RWPE1 (cell line): ENCODE measurements at regions not wholly inside any gene's neighbourhood (a gene's known extent, or its start where the extent isn't known, plus 50 kb on each side); places are given as distances from the start of the nearest gene placed in this dataset.
A peak's percentile ranks its signal among the peaks of the same experiment; 100 is the strongest.

Experiments
- CTCF ChIA-PET: fragments of 350-600 bp; sonication (Branson Sonifier 250); formaldehyde crosslinking; extraction: SDS; loops from one replicate; lab custom pipeline; 2021; lab: Yijun Ruan, JAX
- POLR2A ChIA-PET: fragments of 400-600 bp; formaldehyde crosslinking; extraction: SDS; loops from one replicate; lab custom pipeline; 2020; ENCODE audit warnings: antibody characterized with exemption; ENCODE audit not compliant: low non-redundant PET; lab: Yijun Ruan, JAX
- DNase-seq: peaks from one replicate; pipeline ENCODE4 v3.0.0; 2012; ENCODE audit warnings: low spot score
- H3K27ac ChIP-seq: fragments of 450-650 bp; 2 replicates; pipeline ENCODE4 v1.5.1; 2017
- TF ChIP-seq, protein P1 (sequence below): fragments of 450-650 bp; conservative IDR thresholded peaks from 2 replicates; pipeline ENCODE4 v1.5.1; 2017; ENCODE audit warnings: low read depth, mild to moderate bottlenecking

DNA sequence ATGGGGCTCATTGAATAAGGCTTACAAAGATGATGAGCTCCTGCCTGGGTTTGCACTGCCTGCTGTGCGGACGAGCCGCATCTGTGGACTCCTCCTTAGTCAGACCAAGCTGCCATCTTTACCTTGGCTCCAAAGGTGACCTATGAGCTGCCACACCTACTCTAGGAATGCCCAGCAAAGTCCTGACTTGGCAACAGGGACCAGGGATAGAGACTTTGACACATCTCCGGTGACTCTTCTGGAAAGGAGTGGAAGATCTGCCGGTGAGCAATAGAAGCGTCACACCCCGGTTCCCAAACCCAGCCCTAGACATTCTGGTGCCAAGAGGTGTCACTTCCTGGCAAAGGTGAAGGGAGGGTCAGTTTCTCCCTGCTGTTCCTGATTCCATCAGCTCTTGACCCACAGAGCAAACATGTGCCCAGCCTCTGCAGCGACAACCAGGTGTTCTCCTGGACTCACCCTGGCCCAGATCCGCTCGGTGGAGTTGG is 50.2 kb upstream of the GTF3A start:
- ChIA-PET CTCF (interaction anchor here (0.6 to 3.3 kb wide), 4 partner anchors 12 to 998 kb away, joined by 3 to 16 read pairs (median 10); no protein-coding TSS in a partner anchor), POLR2A (no interaction called here)
- DNase-seq, result peak; percentile 10
- TF ChIP-seq, protein P1, sequence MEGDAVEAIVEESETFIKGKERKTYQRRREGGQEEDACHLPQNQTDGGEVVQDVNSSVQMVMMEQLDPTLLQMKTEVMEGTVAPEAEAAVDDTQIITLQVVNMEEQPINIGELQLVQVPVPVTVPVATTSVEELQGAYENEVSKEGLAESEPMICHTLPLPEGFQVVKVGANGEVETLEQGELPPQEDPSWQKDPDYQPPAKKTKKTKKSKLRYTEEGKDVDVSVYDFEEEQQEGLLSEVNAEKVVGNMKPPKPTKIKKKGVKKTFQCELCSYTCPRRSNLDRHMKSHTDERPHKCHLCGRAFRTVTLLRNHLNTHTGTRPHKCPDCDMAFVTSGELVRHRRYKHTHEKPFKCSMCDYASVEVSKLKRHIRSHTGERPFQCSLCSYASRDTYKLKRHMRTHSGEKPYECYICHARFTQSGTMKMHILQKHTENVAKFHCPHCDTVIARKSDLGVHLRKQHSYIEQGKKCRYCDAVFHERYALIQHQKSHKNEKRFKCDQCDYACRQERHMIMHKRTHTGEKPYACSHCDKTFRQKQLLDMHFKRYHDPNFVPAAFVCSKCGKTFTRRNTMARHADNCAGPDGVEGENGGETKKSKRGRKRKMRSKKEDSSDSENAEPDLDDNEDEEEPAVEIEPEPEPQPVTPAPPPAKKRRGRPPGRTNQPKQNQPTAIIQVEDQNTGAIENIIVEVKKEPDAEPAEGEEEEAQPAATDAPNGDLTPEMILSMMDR, result no peak
- no peak overlapping the region for H3K27ac ChIP-seq
